ENCODE measurements at regions not wholly inside any gene's neighbourhood (a gene's known extent, or its start where the extent isn't known, plus 50 kb on each side); places are given as distances from the start of the nearest gene placed in this dataset.

- TF ChIP-seq TCF12 (IDR thresholded peaks at IDR 0.05; ENCODE audit: low read depth, low read length) (no peak), SIRT6 (IDR thresholded peaks at IDR 0.05; ENCODE audit: low read length) (no peak), ASH2L (IDR thresholded peaks at IDR 0.05; ENCODE audit: low read length) (no peak)
Observed at GRCh38 chr5:124060011-124060410, 548.0 kb downstream of the CSNK1G3 start (continued).

Data from H1 (cell line).